ENCODE measurements at regions not wholly inside any gene's neighbourhood (a gene's known extent, or its start where the extent isn't known, plus 50 kb on each side); places are given as distances from the start of the nearest gene placed in this dataset.

DNA sequence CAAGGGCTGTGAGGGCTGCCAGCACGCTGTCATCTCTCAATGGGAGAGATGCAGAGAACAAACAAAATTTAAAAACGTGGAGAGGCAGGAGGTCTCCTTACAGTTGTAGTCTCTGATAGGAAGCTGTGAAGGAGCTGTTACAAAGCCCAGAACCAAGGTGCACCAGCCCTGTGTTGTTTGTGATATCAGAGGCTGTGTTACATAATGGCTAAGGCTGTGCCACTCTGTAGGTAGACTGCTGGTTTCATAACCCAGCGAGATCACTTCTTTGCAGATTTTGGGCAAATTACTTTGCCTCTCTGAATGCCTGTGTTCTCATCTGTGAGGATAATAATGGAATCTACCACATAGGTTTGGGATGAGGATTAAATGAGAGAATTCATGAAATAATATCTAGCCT, 1480.7 kb upstream of the WWC1 start:
- no peak for TF ChIP-seq ZNF263 (CRISPR knock-in tag; IDR thresholded peaks at IDR 0.05; ENCODE audit: low read depth)
- TF ChIP-seq SP1 (CRISPR knock-in tag; conservative IDR thresholded peaks at IDR 0.05), result no peak
